ENCODE measurements at regions not wholly inside any gene's neighbourhood (a gene's known extent, or its start where the extent isn't known, plus 50 kb on each side); places are given as distances from the start of the nearest gene placed in this dataset.

DNA sequence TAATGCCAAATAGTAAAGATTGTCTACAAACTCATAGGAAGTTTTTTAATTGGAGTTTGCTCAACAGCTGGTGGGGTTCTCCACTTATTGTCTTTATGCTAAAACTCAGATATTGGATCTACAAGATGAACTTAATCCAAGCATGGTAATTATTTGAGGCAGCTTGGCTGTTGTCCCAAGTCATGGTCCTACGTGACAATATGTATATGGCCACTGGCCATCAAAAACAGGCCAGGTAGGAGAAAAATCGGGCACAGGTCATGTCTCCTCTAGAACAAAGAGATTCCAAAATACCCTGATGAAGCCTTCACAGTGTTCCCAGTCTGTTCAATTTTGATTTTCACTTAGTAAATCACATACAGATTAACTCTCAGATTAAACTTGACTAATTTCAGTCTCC lies 606.4 kb downstream of the TNS3 start:
- no peak for DNase-seq

DNA sequence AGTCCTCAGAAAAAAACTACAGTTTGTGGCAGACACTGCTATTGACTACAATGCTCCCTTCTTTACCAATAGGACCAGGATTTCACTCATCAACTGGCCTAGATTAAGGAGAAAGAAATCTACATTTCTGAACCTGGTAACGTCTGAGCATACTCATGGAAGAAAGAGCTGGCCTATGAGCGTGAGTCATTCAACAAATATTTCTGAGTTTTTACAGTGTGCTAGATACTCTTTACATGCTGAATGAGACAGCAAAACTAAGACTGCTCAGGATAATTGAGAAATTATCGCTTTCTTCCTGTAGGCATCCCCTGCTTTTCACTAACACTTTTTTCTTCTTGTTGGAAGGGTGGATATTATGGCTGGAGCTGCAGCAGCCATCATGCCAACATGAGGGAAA lies 609.7 kb downstream of the TNS3 start:
- no peak for DNase-seq

DNA sequence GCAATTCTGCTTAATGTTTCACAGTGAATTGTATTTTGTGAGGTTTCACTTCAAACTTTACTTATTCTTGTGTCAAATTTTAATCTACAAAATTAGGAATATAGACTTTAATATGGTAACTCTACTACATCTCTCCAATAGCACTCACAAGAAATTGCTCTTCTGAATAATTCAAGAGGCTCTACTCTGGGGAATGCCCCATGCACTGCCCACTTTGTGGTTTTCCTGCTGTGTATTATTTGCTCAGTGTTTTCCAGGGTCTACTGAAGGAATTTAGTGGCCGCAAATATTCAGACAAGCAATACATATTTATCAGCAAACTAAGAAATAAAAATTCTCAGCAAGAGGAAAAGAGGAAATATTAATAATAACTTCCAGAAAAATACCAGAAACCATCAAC lies 611.4 kb downstream of the TNS3 start:
- no peak for DNase-seq

DNA sequence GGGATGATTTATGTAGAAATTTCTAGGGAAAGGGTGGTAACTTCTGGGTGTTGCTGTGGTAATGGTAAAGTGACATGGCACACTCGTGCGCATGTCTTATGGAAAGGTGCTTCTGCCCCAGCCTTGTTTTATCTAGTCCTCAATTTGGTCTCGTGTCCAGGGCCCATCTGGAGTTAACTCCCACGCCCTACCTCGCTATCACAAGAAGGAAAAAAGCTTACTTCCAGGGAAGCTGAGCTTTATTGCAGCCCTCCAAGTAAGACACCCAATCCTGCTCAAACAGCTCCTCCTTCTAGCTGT lies 611.8 kb downstream of the TNS3 start:
- no peak for DNase-seq

DNA sequence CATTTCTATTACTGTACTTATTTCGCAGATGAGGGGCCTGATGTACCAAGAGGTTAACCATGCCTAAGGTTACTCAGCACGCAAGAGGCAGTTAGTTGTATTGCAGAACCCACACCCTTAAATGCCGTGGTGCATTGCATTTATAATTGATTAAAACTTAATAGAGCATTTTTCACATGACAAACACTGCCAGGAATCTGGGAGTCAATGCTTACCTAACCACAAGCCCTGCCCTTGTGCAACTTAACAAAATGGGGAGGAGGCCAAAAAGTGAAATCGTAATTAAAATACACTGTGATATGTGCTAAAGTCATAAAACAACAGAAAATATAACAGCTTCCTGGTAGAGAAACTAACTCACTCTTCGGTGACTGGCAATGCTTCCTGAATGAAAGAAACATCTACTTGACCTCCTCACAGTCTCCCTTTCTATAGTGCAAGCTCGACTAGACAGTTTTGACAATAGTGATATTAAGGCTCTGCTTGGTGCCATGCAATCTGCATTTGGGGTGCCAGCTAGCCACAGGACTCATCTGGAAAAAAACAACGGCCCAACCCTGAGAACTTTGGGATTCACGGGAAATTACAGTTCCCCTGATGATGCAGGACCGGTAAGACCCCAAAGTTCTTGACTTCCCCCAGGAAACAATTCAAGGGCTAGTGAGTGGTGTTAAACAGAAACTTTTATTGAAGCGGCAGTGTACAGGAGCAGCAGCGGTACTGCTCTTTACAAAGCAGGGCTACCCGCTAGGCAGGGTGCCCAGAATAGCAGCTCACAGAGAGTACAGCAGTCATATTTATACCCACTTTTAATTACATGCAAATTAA lies 612.4 kb downstream of the TNS3 start:
- DNase-seq: no peak

DNA sequence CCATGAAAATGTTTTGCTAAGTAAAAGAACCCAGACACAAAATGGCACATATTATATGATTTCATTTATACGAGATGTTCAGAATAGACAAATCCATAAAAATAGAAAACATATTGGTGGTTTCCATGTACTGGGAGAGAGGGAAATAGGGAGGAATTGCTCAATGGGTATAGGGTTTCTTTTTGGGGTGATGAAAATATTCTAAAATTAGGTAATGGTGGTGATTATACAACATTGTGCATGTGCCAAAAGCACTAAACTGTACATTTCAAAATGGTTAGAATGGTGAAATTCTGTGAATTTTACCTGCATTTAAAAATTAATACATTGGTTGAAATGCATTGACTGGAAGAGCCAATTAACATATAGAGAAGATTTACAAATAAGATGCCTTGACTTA lies 613.9 kb downstream of the TNS3 start:
- DNase-seq: no peak

DNA sequence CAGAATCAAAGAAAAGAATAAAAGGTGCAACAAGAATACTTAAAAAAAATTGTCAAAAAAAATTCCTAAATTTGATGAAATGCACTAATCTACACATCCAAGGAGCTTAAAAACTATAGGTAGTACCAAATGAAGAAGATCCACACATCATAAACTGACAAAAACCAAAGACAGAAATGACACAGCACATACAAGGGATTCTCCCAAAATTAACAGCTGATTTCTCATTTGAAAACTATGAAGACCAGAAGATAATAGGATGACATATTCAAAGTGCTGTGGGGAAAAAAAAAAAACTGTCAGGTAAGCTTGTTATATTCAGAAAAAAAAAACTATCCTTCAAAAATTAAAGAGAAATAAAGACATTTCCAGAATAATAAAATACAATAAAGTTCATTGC lies 618.2 kb downstream of the TNS3 start:
- no peak for DNase-seq

DNA sequence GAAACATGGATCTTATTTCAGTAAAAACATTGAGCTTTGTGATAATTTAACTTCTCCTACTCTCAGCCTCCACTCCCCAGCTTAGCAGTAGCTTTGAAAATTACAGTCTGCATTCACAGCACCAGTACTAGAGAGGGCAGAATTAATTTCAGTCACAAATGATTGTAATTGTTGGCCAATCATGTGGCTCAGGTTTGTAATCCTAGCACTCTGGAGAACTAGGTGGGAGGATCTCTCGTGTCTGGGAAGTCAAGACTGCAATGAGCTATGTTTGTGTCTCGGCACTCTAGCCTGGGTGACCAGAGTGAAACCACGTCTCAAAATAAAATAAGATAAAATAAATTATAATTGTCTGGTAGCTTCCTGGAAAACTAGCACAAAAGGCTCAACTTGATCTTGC lies 620.9 kb downstream of the TNS3 start:
- no peak for DNase-seq

DNA sequence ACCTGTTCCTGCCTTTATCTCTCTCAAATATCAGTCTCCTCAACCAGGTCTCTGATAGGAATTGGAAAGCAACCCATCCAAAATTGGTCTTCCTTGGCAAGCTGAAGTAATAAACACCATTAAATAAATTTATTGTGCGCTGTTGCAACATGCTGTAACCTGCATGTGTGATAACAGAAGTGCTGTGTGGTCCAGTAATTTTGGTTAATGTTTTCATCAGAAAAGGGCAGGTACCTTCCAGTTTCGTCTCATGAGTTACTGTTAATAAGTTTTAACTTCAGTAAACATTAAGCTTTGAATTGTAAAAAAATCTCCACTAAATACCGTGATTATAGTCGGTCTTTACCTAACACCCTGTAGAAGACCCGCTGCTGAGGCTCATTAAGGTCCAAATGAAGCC lies 624.7 kb downstream of the TNS3 start:
- no peak for DNase-seq

DNA sequence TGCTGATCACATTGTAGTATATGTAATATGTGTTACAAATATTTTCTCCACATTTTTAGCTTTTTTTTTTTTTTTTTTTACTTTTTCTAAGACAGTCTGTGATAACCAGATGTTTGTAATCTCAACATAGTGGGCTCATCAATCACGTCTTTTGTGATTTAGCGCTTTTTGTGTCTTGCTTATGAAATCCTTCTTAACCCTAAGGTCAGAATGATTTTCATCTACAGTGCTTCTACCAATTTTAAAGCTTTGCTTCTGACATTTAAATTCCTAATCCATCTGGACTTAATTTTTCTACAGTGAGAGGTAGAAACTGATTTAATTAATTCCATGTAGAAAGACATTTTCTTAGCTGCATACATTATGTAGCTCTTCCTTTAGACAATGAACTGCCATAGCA lies 626.4 kb downstream of the TNS3 start:
- no peak for DNase-seq

DNA sequence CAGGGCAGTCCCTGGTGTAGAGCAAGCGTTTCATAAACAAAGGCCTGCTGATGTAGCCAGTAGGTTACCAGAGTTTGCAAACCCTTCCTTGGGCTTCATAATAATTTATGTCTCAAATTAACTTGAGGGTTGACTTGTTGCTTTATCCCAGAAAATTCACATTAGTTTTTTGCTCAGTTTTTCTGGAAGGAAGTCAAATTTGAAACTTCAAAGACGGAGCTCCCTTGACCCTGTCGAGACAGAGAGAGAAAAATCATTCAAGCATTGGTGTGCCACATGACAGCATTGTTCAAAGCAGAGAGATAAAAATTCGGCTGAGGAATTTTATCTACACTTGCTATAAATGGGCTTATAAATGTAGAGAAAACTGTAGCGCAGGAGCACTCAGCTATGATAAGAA lies 627.7 kb downstream of the TNS3 start:
- no peak for DNase-seq

DNA sequence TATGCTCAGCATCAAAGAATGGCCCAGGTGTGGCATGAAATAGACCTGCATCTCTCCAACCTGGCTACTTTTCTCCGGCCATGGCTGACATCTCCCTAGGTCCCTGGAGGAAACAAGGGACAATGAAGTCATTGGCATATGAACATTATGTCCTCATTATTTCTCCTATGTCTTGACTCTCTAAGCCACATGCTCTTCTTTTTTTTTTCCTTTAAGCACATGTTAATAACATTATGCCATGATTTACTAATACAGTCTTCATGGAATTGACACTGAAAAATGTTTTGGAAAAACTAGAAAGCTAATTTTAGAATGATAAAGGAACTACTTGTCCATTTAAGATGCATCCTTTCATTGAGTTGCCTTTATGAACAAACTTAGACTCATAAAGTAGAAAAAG lies 628.9 kb downstream of the TNS3 start:
- DNase-seq: no peak

DNA sequence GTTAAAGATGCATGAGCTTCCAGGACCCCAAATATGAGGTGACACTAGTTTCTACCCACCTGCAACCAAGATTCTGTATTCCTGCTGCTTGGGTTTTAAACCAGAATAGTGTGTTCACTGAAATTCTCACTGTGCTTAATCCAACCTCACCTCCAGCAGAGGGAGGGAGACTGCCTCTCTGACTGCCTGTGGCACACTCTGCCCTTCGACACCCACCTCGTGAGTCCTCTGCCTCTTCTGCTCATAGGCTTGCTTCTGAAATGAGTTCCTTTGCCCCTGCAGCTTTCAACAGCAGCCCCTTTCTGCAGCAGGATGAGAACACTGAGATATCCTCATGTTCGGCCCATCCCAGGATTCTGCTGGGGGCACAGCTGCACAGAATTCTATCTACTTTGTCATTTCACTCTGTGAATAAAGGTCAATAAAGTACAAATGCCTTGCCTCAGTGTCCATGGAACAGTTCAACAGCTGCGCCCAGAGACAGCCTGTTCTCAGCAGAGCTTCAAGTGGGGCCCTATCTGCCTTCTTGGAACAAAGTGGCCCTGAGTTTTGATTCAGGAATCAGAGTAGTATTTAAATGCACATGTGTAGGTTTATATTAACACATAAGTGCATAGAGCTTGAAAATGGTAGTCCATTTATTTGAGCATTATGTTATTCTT lies 632.5 kb downstream of the TNS3 start:
- DNase-seq: no peak

DNA sequence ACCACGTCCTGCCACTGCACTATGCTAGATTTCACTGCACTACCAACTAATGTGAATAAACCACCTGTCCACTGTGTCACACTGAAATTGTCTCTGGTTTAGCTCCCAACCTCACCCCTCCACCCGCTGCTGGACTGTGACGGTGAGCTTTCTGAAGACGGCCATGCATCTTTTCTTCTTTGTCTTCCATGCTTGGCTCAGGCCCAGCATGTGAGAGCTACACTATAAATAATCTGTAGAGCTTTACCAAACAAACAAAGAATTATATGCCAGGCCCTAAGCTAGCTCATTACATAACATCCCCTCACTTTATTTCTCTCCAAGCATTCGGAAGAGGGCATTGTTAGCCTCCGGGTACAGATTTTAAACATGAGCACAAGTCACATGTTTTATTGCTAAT lies 633.2 kb downstream of the TNS3 start:
- DNase-seq: no peak

DNA sequence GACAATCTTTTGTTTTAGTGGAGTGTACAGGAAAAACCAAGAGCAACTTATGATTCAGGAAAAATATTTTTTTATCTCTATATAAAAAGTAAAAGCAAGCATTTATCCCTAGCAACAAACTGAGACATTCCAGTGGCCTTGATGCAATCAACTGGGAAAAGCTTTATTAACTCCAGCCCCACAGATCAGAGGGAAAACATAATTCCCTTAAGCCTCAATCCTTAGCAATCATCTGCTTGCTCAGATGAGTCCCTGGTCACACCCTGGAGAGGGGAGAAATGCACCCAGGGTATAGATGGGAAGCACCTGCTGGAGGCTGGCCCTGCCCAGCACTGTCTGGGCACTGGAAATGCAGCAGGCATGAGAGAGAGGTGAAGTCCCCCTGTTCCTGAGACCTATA lies 636.6 kb downstream of the TNS3 start:
- DNase-seq: no peak

DNA sequence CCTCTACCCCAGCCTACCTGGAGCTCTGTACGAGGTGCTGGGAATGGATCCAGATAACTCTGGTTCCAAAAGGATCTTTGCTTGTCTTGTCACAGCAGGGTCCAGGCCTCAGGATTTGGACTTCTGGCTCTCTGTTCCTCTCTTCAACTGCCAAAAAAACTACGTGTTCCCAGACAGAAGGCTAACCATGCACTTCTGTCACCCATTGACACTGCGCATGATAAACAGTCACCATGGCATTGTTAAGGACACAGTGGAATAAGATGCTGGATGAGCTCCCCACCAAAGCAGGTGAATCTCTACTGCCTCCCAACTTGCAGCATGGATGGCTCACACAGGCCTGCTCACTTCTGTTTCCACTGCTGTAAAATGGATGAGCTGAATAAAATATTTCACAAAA lies 637.9 kb downstream of the TNS3 start:
- no peak for DNase-seq

DNA sequence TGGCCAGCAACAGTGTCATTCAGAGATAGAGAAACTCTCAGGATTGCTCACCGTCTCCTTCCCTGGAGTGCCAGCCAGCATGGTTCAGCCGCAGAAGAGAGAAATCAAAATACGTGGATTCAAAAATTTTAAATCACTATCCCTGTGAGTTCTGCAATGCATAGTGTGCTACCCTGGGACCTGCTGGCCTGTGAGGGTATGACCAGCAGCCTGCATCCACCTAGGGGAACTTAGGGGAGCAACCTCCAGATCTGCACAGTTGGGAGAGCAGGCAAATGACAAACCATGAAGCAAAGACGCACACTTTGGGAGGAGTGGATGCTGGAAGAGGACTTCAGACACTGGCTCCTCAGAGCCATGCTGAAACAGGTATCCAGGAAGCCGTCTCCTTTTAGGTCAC lies 639.3 kb downstream of the TNS3 start:
- no peak for DNase-seq

DNA sequence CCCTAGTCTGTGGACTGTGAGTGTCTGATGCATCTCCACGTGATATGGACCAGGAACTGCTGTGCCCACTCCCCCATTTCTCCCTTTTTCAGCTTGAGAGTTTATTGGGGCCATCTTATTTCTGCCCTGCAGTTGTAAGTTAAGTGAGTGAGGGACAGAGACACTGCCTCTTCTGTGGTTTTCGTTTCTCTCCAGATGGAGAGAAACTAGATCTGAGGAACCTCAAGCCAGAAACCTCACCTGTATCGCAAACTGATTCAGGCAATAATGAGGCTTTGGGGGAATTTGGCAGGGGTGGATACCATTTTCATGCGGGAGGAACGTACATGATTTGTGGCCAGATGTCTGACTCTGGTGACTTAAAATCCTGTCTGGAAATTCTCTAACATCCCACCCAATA lies 641.7 kb downstream of the TNS3 start:
- no peak for DNase-seq

DNA sequence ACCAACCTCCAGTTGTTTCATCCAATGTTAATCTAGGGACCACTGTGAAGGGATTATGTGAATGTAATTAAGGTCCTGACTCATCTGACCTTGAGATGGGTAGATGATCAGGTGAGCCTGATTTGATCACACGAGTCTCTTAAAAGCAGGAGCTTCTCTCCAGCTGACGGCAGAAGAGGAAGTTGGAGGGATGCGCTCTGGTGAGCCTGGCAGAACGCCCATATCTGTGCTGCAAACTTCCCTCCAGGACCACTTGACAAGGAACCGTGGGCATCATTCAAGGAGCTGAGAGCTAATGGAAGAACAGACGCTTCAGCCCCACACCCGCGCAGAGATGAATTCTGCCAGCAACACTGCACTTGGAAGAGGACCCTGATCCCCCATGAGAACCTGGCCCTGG lies 642.4 kb downstream of the TNS3 start:
- DNase-seq: no peak

DNA sequence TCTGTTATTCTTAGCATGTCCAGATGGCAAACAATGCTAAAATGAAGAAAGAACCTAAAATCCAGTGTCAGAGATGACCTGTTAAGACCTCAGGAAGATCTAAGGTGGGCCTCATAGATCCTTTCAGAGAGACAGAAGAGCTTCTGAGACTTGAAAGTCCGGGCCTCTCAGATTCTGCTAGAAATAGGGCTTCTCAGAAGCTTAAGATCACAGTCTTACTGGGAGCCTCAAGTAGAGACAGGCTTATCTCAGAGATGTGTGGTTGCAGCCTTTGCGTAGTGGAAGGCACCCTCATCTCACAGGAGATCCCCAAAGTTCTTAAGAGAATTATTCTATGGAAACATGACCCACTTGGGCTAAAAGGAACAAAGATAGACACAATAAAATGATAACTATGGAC lies 642.8 kb downstream of the TNS3 start:
- DNase-seq: no peak

DNA sequence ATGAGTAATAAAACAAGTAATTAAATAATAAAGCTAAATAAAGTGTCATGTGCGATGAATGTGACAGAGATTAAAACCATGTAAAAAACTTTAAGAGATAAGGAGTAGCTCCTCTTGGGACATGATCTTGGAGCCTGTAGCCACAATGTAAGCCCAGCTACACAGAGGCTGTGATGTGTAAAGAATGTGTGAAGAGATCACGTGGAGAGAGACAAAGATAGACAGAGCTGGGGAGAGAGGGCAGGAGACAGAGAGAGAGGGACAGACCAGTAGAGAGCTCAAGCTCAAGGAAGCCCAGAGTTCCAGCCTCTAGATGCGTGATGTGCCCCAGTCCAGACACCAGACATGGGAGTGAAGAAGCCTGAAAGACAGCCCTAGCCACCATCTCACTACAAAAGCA lies 644.1 kb downstream of the TNS3 start:
- no peak for DNase-seq

DNA sequence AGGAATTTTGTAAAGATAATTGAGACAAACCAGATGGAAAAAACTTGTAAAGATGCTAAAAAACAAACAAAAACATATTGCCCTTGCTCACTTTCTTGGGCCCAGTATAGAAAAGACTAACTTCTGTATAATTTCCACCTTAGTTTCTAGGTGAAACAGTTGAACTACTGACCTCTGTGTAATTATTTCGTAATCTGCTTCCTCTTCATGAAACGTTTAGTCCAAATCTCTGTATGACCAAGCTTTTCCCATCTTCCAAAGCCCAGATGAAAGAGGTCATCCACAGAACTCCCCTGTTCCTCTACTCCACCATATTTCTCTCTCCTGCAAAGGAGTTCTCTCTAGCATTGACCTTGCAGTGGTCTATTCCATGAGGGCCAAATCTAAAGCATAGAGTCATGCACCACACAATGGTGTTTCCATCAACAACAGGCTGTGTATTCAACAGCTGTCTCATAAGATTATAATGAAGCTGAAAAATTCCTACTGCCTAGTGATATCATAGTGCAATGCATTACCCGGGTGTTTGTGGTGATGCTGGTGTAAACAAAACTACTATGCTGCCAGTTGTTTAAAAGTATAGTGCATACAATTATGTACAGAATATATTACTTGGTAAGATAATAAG lies 647.6 kb downstream of the TNS3 start:
- no peak for DNase-seq

DNA sequence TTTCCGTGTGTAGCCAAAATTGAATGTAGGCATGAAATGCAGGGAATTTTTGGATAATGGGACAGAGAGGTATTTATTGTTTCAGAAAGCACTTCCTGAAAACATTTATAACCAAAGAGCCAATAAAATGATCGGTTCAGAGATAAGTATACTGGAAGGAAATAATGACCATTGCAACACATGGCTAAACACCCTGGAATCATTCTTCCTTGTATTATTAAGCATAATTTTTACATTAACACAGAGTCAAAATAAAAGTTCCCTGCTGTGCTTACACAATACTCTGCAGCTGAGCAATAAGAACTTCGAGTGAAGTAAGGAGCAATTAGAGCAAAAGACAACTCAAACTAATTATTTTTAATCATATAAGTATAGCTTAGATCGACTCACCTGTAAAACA lies 648.3 kb downstream of the TNS3 start:
- DNase-seq: no peak

DNA sequence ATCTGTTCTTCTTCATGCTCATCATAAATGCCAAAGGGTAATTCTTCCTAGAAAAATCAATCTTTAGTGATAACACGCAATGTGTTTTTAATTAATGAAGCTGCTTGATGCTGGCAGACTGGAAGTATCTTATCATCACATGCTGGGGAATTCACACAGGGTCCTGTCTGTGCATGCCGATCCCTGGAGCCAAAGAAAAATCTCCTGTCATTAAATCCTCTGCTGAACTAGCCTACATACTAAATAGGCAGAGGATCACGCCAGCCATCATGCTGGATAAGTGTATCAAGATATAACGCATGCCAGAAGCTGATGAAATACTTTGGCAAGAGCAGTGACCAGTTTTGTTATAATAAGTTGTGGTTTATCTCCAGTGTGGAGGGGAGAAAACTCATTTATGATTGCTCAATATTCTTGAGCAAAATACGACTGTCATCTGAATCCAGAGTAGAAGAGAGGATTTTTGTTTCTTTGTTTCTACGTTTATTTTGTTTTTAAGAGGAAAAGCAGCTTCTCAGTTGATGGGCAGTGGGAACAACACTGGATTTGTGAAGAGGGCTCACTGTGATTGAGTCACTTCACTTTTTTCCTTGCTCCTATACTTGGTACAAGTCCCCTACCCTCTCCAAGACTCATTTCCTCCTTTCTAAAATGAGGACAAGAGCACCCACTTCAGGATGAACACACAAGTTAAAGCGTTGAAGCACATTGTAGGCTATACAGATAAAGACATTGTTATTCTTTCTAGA lies 649.1 kb downstream of the TNS3 start:
- DNase-seq: no peak
